ENCODE measurements at regions not wholly inside any gene's neighbourhood (a gene's known extent, or its start where the extent isn't known, plus 50 kb on each side); places are given as distances from the start of the nearest gene placed in this dataset.

DNA sequence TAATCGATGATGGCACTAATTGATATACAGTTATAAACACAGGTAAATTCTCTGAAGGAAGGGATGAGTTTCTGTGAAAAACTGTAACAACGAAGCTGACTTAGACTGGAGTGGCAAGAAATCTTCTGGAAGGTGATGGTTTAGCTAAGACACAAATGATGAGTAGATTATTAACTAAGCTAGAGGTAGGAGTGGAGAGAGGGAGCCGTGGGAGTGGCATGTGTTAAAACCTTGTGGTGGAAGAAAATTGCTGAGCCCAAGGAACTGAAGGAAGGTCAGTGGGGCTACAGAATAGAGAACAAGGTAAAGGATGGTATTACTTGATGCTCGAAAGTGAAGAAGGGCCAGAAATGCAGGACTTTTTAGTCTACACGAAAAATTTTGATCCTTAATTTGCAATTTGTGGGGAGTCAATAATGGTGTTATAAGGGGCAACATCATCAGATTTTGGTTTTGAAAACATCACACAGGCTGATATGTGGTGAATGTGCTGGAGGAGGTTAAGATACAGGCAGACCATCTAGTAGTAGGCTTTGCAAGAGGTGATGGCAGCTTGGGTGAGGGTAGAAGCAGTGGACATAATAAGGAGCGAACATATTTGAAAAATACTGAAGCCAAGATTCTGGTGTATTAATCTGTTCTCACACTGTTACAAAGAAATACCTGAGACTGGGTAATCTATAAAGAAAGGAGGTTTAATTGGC lies 93.8 kb downstream of the S1PR1 start:
- TF ChIP-seq, protein P1, sequence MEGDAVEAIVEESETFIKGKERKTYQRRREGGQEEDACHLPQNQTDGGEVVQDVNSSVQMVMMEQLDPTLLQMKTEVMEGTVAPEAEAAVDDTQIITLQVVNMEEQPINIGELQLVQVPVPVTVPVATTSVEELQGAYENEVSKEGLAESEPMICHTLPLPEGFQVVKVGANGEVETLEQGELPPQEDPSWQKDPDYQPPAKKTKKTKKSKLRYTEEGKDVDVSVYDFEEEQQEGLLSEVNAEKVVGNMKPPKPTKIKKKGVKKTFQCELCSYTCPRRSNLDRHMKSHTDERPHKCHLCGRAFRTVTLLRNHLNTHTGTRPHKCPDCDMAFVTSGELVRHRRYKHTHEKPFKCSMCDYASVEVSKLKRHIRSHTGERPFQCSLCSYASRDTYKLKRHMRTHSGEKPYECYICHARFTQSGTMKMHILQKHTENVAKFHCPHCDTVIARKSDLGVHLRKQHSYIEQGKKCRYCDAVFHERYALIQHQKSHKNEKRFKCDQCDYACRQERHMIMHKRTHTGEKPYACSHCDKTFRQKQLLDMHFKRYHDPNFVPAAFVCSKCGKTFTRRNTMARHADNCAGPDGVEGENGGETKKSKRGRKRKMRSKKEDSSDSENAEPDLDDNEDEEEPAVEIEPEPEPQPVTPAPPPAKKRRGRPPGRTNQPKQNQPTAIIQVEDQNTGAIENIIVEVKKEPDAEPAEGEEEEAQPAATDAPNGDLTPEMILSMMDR (IDR thresholded peaks at IDR 0.05), result no peak
- no peak for TF ChIP-seq EZH2 (IDR thresholded peaks at IDR 0.05)
- TF ChIP-seq EZH2phosphoT487 (IDR thresholded peaks at IDR 0.05), result no peak

Measured in neural progenitor cell (in vitro differentiated cells).